GM12878 (cell line): ENCODE measurements at regions not wholly inside any gene's neighbourhood (a gene's known extent, or its start where the extent isn't known, plus 50 kb on each side); places are given as distances from the start of the nearest gene placed in this dataset.

ENCODE experiments used
- ATAC-seq: fragments of 200-7000 bp; cut with Tn5 transposase; 3 replicates; pipeline ENCODE4 v1.9.1; 2020; ENCODE audit warnings: mild to moderate bottlenecking, moderate library complexity
- BruUV-seq: library from RNA; stranded (reverse); fragments of 400-500 nt; replicated peaks from 2 replicates; lab custom pipeline; 2021; lab: Mats Ljungman, UMichigan
- CTCF ChIA-PET: fragments of 300-600 bp; sonication (Branson Sonifier 250); formaldehyde crosslinking; extraction: SDS; loops from one replicate; lab custom pipeline; 2021; ENCODE audit warnings: inconsistent platforms; lab: Yijun Ruan, JAX
- POLR2A ChIA-PET: fragments of 350-600 bp; formaldehyde crosslinking; extraction: SDS; loops from one replicate; lab custom pipeline; 2021; ENCODE audit warnings: inconsistent platforms; lab: Charles Lee
- RAD21 ChIA-PET: fragments of 300-600 bp; sonication (Branson Sonifier 250); formaldehyde crosslinking; loops from one replicate; lab custom pipeline; 2023; ENCODE audit warnings: antibody characterized with exemption; ENCODE audit not compliant: unreplicated experiment; lab: Charles Lee
- SMC1A ChIA-PET: fragments of 300-600 bp; sonication (Branson Sonifier 250); formaldehyde crosslinking; loops from one replicate; lab custom pipeline; 2023; ENCODE audit not compliant: unreplicated experiment, uncharacterized antibody; lab: Charles Lee
- DNase-seq: peaks from one replicate; pipeline ENCODE4 v3.0.0-alpha.2; 2011; ENCODE audit warnings: low read depth, low spot score
- FAIRE-seq: peaks from 3 replicates; lab custom pipeline; 2011; peaks lifted over from hg19 to GRCh38; lab: Jason Lieb, UNC
- H2AFZ ChIP-seq: 2 replicates; pipeline ENCODE4 v1.6.0; 2011; ENCODE audit warnings: low read depth, low read length, control low read depth; ENCODE audit not compliant: control insufficient read depth
- H3K27ac ChIP-seq: 2 replicates; pipeline ENCODE4 v1.5.1; 2011; ENCODE audit warnings: control low read depth; ENCODE audit not compliant: control insufficient read depth, insufficient read depth
- H3K27me3 ChIP-seq, 2 experiments: replicated peaks in 1 of 2; 2 replicates each; pipeline versions ENCODE4 v1.6.0 to v1.6.1; 2011; ENCODE audit warnings: low read length in 1 of 2; ENCODE audit not compliant: control insufficient read depth in 2 of 2, insufficient read depth in 2 of 2
- H3K36me3 ChIP-seq, 2 experiments: 2 replicates each; pipeline ENCODE4 v1.5.1; 2011; ENCODE audit warnings: low read length in 1 of 2; ENCODE audit not compliant: control insufficient read depth in 2 of 2, insufficient read depth in 2 of 2
- H3K4me1 ChIP-seq: 2 replicates; pipeline ENCODE4 v1.6.1; 2011; ENCODE audit warnings: mild to moderate bottlenecking, low read length, moderate library complexity, mixed read lengths; ENCODE audit not compliant: control insufficient read depth, insufficient read depth
- H3K4me2 ChIP-seq: 2 replicates; pipeline ENCODE4 v1.6.0; 2011; ENCODE audit warnings: control low read depth; ENCODE audit not compliant: control insufficient read depth, insufficient read depth
- H3K4me3 ChIP-seq: fragments of 200-600 bp; sonication (generic); 2 replicates; pipeline ENCODE4 v1.5.1; 2016
- H3K79me2 ChIP-seq: 2 replicates; pipeline ENCODE4 v1.6.0; 2011; ENCODE audit warnings: low read length; ENCODE audit not compliant: control insufficient read depth, insufficient read depth
- H3K9ac ChIP-seq: 2 replicates; pipeline ENCODE4 v1.8.0; 2011; ENCODE audit warnings: low read length, control low read depth, mixed read lengths; ENCODE audit not compliant: control insufficient read depth, insufficient read depth
- H3K9me3 ChIP-seq: replicated peaks from 3 replicates; pipeline ENCODE4 v1.5.1; 2011; ENCODE audit warnings: mild to moderate bottlenecking, low read length; ENCODE audit not compliant: control insufficient read depth, insufficient read depth
- H4K20me1 ChIP-seq: 2 replicates; pipeline ENCODE4 v1.6.0; 2011; ENCODE audit not compliant: control insufficient read depth, insufficient read depth
- BACH1 ChIP-seq: fragments of 450-650 bp; IDR thresholded peaks from 2 replicates; pipeline ENCODE4 v1.6.1; 2017; ENCODE audit warnings: mild to moderate bottlenecking, borderline replicate concordance
- CEBPZ ChIP-seq: fragments of 150-350 bp; IDR thresholded peaks from 2 replicates; pipeline ENCODE4 v1.6.1; 2016; ENCODE audit warnings: low read depth, low read length
- CREM ChIP-seq: IDR thresholded peaks from 2 replicates; pipeline ENCODE4 v1.6.1; 2014; ENCODE audit warnings: antibody characterized with exemption, low read depth
- E2F4 ChIP-seq: IDR thresholded peaks from 2 replicates; pipeline ENCODE4 v1.6.1; 2012; ENCODE audit warnings: low read depth, low read length, improper control_type of control experiment
- IKZF1 ChIP-seq: fragments of 450-650 bp; conservative IDR thresholded peaks from 2 replicates; pipeline ENCODE4 v1.6.1; 2017; ENCODE audit warnings: antibody characterized with exemption, mild to moderate bottlenecking
- MEF2B ChIP-seq: fragments of 450-650 bp; IDR thresholded peaks from 2 replicates; pipeline ENCODE4 v1.6.1; 2018; ENCODE audit warnings: mild to moderate bottlenecking, moderate library complexity; ENCODE audit not compliant: partially characterized antibody, poor library complexity, severe bottlenecking
- MYB ChIP-seq: fragments of 150-350 bp; IDR thresholded peaks from 2 replicates; pipeline ENCODE4 v1.6.1; 2014; ENCODE audit warnings: mild to moderate bottlenecking, low read depth, low read length, borderline replicate concordance
- NBN ChIP-seq: fragments of 450-650 bp; IDR thresholded peaks from 2 replicates; pipeline ENCODE4 v1.6.1; 2016
- RBBP5 ChIP-seq: fragments of 200-600 bp; sonication (generic); conservative IDR thresholded peaks from 2 replicates; pipeline ENCODE4 v1.6.1; 2016
- RCOR1 ChIP-seq: conservative IDR thresholded peaks from 2 replicates; pipeline ENCODE4 v1.6.1; 2012; ENCODE audit warnings: low read depth, low read length, improper control_type of control experiment
- RELB ChIP-seq: fragments of 450-650 bp; IDR thresholded peaks from 2 replicates; pipeline ENCODE4 v1.6.1; 2017; ENCODE audit warnings: low read depth, mild to moderate bottlenecking, moderate library complexity
- SMAD1 ChIP-seq: fragments of 450-650 bp; IDR thresholded peaks from 2 replicates; pipeline ENCODE4 v1.6.1; 2018; ENCODE audit warnings: mild to moderate bottlenecking, low read depth; ENCODE audit not compliant: partially characterized antibody
- SMC3 ChIP-seq: IDR thresholded peaks from 2 replicates; pipeline ENCODE4 v1.6.1; 2011; ENCODE audit warnings: low read length, improper control_type of control experiment, borderline replicate concordance
- SRF ChIP-seq, 2 experiments: IDR thresholded peaks; 2 replicates each; pipeline ENCODE4 v1.6.1; 2011; ENCODE audit warnings: low read depth in 2 of 2, low read length in 2 of 2, mild to moderate bottlenecking in 1 of 2, moderate library complexity in 1 of 2
- STAT3 ChIP-seq: IDR thresholded peaks from 2 replicates; pipeline ENCODE4 v1.6.1; 2011; ENCODE audit warnings: low read depth, low read length, improper control_type of control experiment
- SUPT20H ChIP-seq: IDR thresholded peaks from 2 replicates; pipeline ENCODE4 v1.6.1; 2011; ENCODE audit warnings: low read depth, mild to moderate bottlenecking, low read length, moderate library complexity, borderline replicate concordance; ENCODE audit not compliant: control insufficient read depth
- TARDBP ChIP-seq: IDR thresholded peaks from 2 replicates; pipeline ENCODE4 v1.6.1; 2016; ENCODE audit warnings: borderline replicate concordance
- WRNIP1 ChIP-seq: IDR thresholded peaks from 2 replicates; pipeline ENCODE4 v1.6.1; 2011; ENCODE audit warnings: low read depth, low read length, improper control_type of control experiment, borderline replicate concordance
- YY1 ChIP-seq: IDR thresholded peaks from 2 replicates; pipeline ENCODE4 v1.6.1; 2011; ENCODE audit warnings: low read depth, mild to moderate bottlenecking, low read length
- WGBS: methylation state at CpG from one replicate; pipeline ENCODE4 v1.1.6; 2016; ENCODE audit warnings: low lambda C conversion rate; ENCODE audit not compliant: insufficient replicate concordance, insufficient coverage; ENCODE audit errors: missing lambda C conversion rate; 5-methylcytosine and 5-hydroxymethylcytosine counted together
- in situ Hi-C: fragments of 300-500 bp; cut with MboI; formaldehyde crosslinking; loops from 9 replicates; pipeline ENCODE4 v1.14.3; 2018; ENCODE audit warnings: mixed read lengths
- intact Hi-C: fragments of 100-400 bp; cut with micrococcal nuclease; formaldehyde crosslinking; loops from one replicate; pipeline ENCODE4 v1.14.2; 2022; ENCODE audit not compliant: unreplicated experiment

GRCh38 chrX:20507901-20508620, 241.4 kb upstream of the RPS6KA3 start:
- Histone ChIP-seq H3K9me3 (no peaks in the 10 kb centered on the region), H2AFZ (no peak overlapping the region), H3K36me3 (no peaks in the 10 kb centered on the region), H3K4me1 (no peaks in the 10 kb centered on the region), H3K79me2 (no peaks in the 10 kb centered on the region), H3K27ac (no peak overlapping the region), H3K27me3 (no peaks in the 10 kb centered on the region; a peak in 1 of 4 replicates), H3K9ac (no peak overlapping the region), H3K4me2 (no peak overlapping the region), H3K4me3 (no peak overlapping the region), H4K20me1 (no peaks in the 10 kb centered on the region)
- CTCF ChIA-PET: interaction anchor here (0.7 to 1.5 kb wide), 3 partner anchors 8 to 22 kb away, joined by 3 to 4 read pairs (median 3); no protein-coding TSS in a partner anchor
- ATAC-seq: no peak
- RAD21 ChIA-PET: no interaction called here
- TF ChIP-seq CEBPZ (no peak), NBN (no peak), IKZF1 (no peak), MYB (no peak), WRNIP1 (no peak), BACH1 (no peak), RCOR1 (no peak), RBBP5 (no peak), SMC3 (no peak), SMAD1 (no peak), E2F4 (no peak), YY1 (no peak), RELB (no peak), SUPT20H (no peak), CREM (no peak), SRF (IDR thresholded peaks at IDR 0.05; ENCODE audit: low read depth in 2 of 2, low read length in 2 of 2) (no peak), STAT3 (no peak), MEF2B (no peak), TARDBP (no peak)
- POLR2A ChIA-PET: no interaction called here
- intact Hi-C loops: no loop called here
- BruUV-seq: no TSS peak
- WGBS: 37% methylated on average over 2 of the region's 2 CpGs
- DNase-seq: no peak
- SMC1A ChIA-PET: interaction anchor here (1.3 kb wide), 1 partner anchor 12 kb away, joined by 4 read pairs; no protein-coding TSS in a partner anchor
- in situ Hi-C loops: no loop called here
- FAIRE-seq: no peak
